ENCODE measurements at regions not wholly inside any gene's neighbourhood (a gene's known extent, or its start where the extent isn't known, plus 50 kb on each side); places are given as distances from the start of the nearest gene placed in this dataset.

- Histone ChIP-seq H3K36me3 (ENCODE audit: control insufficient read depth, insufficient read depth, low read length) (no peaks in the 10 kb centered on the region), H3K4me3 (ENCODE audit: low read depth, low read length) (no peak overlapping the region), H3K27me3 (ENCODE audit: control insufficient read depth, insufficient read depth, low read length) (no peaks in the 10 kb centered on the region)
- FAIRE-seq (no peak), DNase-seq (ENCODE audit: low read depth) (no peak)
- TF ChIP-seq CTCF (IDR thresholded peaks at IDR 0.05; ENCODE audit: insufficient read depth, low read length, severe bottlenecking) = no peak
Measured at GRCh38 chr1:185501099-185501498, 184.1 kb upstream of the IVNS1ABP start.

GRCh38 chr1:185500001-185500626, 183.1 kb upstream of the IVNS1ABP start:
- no peak for FAIRE-seq
- DNase-seq (ENCODE audit: low read depth) = peak; percentile 89
- no peak for TF ChIP-seq CTCF (IDR thresholded peaks at IDR 0.05; ENCODE audit: insufficient read depth, low read length, severe bottlenecking)
- H3K36me3 ChIP-seq (ENCODE audit: control insufficient read depth, insufficient read depth, low read length) = no peaks in the 10 kb centered on the region
- no peaks in the 10 kb centered on the region for H3K27me3 ChIP-seq (ENCODE audit: control insufficient read depth, insufficient read depth, low read length)
- no peak overlapping the region for H3K4me3 ChIP-seq (ENCODE audit: low read depth, low read length)

GRCh38 chr1:185498207-185498606, 181.2 kb upstream of the IVNS1ABP start:
- no peak for TF ChIP-seq CTCF (IDR thresholded peaks at IDR 0.05; ENCODE audit: insufficient read depth, low read length, severe bottlenecking)
- Histone ChIP-seq H3K27me3 (ENCODE audit: control insufficient read depth, insufficient read depth, low read length) (no peaks in the 10 kb centered on the region), H3K36me3 (ENCODE audit: control insufficient read depth, insufficient read depth, low read length) (no peaks in the 10 kb centered on the region), H3K4me3 (ENCODE audit: low read depth, low read length) (no peak overlapping the region)
- DNase-seq (ENCODE audit: low read depth) (no peak), FAIRE-seq (no peak)

- Histone ChIP-seq H3K36me3 (ENCODE audit: control insufficient read depth, insufficient read depth, low read length) (no peaks in the 10 kb centered on the region), H3K4me3 (ENCODE audit: low read depth, low read length) (no peak overlapping the region), H3K27me3 (ENCODE audit: control insufficient read depth, insufficient read depth, low read length) (no peaks in the 10 kb centered on the region)
- TF ChIP-seq CTCF (IDR thresholded peaks at IDR 0.05; ENCODE audit: insufficient read depth, low read length, severe bottlenecking) = no peak
- FAIRE-seq (no peak), DNase-seq (ENCODE audit: low read depth) (no peak)
Measured at GRCh38 chr1:185497177-185497576, 180.1 kb upstream of the IVNS1ABP start.

- TF ChIP-seq CTCF (IDR thresholded peaks at IDR 0.05; ENCODE audit: insufficient read depth, low read length, severe bottlenecking) = no peak
- Histone ChIP-seq H3K27me3 (ENCODE audit: control insufficient read depth, insufficient read depth, low read length) (no peaks in the 10 kb centered on the region), H3K36me3 (ENCODE audit: control insufficient read depth, insufficient read depth, low read length) (no peaks in the 10 kb centered on the region), H3K4me3 (ENCODE audit: low read depth, low read length) (no peak overlapping the region)
- DNase-seq (ENCODE audit: low read depth) = no peak
- no peak for FAIRE-seq
Measured at GRCh38 chr1:185495898-185496297, 178.9 kb upstream of the IVNS1ABP start.

- Histone ChIP-seq H3K4me3 (ENCODE audit: low read depth, low read length) (no peak overlapping the region), H3K27me3 (ENCODE audit: control insufficient read depth, insufficient read depth, low read length) (no peaks in the 10 kb centered on the region), H3K36me3 (ENCODE audit: control insufficient read depth, insufficient read depth, low read length) (no peaks in the 10 kb centered on the region)
- DNase-seq (ENCODE audit: low read depth) (no peak), FAIRE-seq (no peak)
- TF ChIP-seq CTCF (IDR thresholded peaks at IDR 0.05; ENCODE audit: insufficient read depth, low read length, severe bottlenecking) = no peak
Measured at GRCh38 chr1:185495007-185495406, 178.0 kb upstream of the IVNS1ABP start.

Measured in bronchial epithelial cell (primary cell).